Dedifferentiated amniotic fluid mesenchymal stem cell (primary cell): ENCODE measurements at regions not wholly inside any gene's neighbourhood (a gene's known extent, or its start where the extent isn't known, plus 50 kb on each side); places are given as distances from the start of the nearest gene placed in this dataset.

Source experiments
- DNase-seq: peaks from one replicate; pipeline ENCODE4 v3.0.0-alpha.2; 2016; ENCODE audit errors: extremely low spot score

GRCh38 chr18:70386582-70386981 is 97.7 kb downstream of the SOCS6 start:
- DNase-seq: no peak

- no peak for DNase-seq
Measured at GRCh38 chr18:70385474-70385873, 96.6 kb downstream of the SOCS6 start.

- DNase-seq: peak; percentile 44
Measured at GRCh38 chr18:70384181-70384790, 95.4 kb downstream of the SOCS6 start.

GRCh38 chr18:70382992-70383717 is 94.3 kb downstream of the SOCS6 start:
- DNase-seq: no peak

GRCh38 chr18:70382017-70382416 is 93.2 kb downstream of the SOCS6 start:
- no peak for DNase-seq

GRCh38 chr18:70380915-70381896 is 92.4 kb downstream of the SOCS6 start:
- no peak for DNase-seq
